ENCODE measurements at regions not wholly inside any gene's neighbourhood (a gene's known extent, or its start where the extent isn't known, plus 50 kb on each side); places are given as distances from the start of the nearest gene placed in this dataset.

GRCh38 chr10:124283215-124283948 is 135.3 kb downstream of the OAT start:
- no peak for DNase-seq (ENCODE audit: low spot score)
- peaks cover 5% of the 10 kb centered on the region; the same call in 2 of the 3 replicates for H3K9me3 Mint-ChIP-seq
- H3K36me3 Mint-ChIP-seq (ENCODE audit: low read depth) = no peaks in the 10 kb centered on the region; the same call in 2 of the 3 replicates

More at GRCh38 chr10:124283215-124283948, 135.3 kb downstream of the OAT start:
- no peaks in the 10 kb centered on the region for H3K79me2 ChIP-seq (replicated peaks; ENCODE audit: insufficient read depth)
- H3K4me1 ChIP-seq (ENCODE audit: insufficient read depth) = no peaks in the 10 kb centered on the region
- H3K4me3 Mint-ChIP-seq = no peak overlapping the region
- 0 out of 2 replicates have a peak, but pooled peaks cover under 1% of the 10 kb centered on the region for H3K9me2 ChIP-seq (ENCODE audit: insufficient read depth)
- H3K36me3 ChIP-seq (ENCODE audit: insufficient read depth) = no peaks in the 10 kb centered on the region
- H3K27ac Mint-ChIP-seq = no peak overlapping the region
- H3K4me3 ChIP-seq = no peak overlapping the region
- no peaks in the 10 kb centered on the region; the same call in 2 of the 3 replicates for H3K4me1 Mint-ChIP-seq
- no peak for ATAC-seq
- no peak overlapping the region for H3K4me2 ChIP-seq
- H3K27me3 Mint-ChIP-seq (ENCODE audit: insufficient read depth, low read depth, poor library complexity) = peaks cover 8% of the 10 kb centered on the region
- no peaks in the 10 kb centered on the region for H4K20me1 ChIP-seq (replicated peaks; ENCODE audit: insufficient read depth)
- TF ChIP-seq REST (IDR thresholded peaks at IDR 0.05; ENCODE audit: unreplicated experiment) = no peak
- TF ChIP-seq ZNF331 (CRISPR knock-in tag; IDR thresholded peaks at IDR 0.05; ENCODE audit: low read depth) = no peak
- TF ChIP-seq CTCF (conservative IDR thresholded peaks at IDR 0.05; ENCODE audit: low read depth in 2 of 2) = no peak
- no peak for TF ChIP-seq ZNF114 (CRISPR knock-in tag; IDR thresholded peaks at IDR 0.05)
- no peak for TF ChIP-seq CREB1 (CRISPR knock-in tag; IDR thresholded peaks at IDR 0.05; ENCODE audit: low read depth)
- TF ChIP-seq, protein P1, sequence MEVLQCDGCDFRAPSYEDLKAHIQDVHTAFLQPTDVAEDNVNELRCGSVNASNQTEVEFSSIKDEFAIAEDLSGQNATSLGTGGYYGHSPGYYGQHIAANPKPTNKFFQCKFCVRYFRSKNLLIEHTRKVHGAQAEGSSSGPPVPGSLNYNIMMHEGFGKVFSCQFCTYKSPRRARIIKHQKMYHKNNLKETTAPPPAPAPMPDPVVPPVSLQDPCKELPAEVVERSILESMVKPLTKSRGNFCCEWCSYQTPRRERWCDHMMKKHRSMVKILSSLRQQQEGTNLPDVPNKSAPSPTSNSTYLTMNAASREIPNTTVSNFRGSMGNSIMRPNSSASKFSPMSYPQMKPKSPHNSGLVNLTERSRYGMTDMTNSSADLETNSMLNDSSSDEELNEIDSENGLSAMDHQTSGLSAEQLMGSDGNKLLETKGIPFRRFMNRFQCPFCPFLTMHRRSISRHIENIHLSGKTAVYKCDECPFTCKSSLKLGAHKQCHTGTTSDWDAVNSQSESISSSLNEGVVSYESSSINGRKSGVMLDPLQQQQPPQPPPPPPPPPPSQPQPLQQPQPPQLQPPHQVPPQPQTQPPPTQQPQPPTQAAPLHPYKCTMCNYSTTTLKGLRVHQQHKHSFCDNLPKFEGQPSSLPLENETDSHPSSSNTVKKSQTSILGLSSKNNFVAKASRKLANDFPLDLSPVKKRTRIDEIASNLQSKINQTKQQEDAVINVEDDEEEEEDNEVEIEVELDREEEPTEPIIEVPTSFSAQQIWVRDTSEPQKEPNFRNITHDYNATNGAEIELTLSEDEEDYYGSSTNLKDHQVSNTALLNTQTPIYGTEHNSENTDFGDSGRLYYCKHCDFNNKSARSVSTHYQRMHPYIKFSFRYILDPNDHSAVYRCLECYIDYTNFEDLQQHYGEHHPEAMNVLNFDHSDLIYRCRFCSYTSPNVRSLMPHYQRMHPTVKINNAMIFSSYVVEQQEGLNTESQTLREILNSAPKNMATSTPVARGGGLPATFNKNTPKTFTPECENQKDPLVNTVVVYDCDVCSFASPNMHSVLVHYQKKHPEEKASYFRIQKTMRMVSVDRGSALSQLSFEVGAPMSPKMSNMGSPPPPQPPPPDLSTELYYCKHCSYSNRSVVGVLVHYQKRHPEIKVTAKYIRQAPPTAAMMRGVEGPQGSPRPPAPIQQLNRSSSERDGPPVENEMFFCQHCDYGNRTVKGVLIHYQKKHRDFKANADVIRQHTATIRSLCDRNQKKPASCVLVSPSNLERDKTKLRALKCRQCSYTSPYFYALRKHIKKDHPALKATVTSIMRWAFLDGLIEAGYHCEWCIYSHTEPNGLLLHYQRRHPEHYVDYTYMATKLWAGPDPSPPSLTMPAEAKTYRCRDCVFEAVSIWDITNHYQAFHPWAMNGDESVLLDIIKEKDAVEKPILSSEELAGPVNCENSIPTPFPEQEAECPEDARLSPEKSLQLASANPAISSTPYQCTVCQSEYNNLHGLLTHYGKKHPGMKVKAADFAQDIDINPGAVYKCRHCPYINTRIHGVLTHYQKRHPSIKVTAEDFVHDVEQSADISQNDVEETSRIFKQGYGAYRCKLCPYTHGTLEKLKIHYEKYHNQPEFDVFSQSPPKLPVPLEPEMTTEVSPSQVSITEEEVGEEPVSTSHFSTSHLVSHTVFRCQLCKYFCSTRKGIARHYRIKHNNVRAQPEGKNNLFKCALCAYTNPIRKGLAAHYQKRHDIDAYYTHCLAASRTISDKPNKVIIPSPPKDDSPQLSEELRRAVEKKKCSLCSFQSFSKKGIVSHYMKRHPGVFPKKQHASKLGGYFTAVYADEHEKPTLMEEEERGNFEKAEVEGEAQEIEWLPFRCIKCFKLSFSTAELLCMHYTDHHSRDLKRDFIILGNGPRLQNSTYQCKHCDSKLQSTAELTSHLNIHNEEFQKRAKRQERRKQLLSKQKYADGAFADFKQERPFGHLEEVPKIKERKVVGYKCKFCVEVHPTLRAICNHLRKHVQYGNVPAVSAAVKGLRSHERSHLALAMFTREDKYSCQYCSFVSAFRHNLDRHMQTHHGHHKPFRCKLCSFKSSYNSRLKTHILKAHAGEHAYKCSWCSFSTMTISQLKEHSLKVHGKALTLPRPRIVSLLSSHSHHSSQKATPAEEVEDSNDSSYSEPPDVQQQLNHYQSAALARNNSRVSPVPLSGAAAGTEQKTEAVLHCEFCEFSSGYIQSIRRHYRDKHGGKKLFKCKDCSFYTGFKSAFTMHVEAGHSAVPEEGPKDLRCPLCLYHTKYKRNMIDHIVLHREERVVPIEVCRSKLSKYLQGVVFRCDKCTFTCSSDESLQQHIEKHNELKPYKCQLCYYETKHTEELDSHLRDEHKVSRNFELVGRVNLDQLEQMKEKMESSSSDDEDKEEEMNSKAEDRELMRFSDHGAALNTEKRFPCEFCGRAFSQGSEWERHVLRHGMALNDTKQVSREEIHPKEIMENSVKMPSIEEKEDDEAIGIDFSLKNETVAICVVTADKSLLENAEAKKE (CRISPR knock-in tag; IDR thresholded peaks at IDR 0.05) = no peak
- no peak for TF ChIP-seq POLR2AphosphoS5 (IDR thresholded peaks at IDR 0.05; ENCODE audit: low read depth)
- no peak for TF ChIP-seq EZH2phosphoT487 (IDR thresholded peaks at IDR 0.05; ENCODE audit: unreplicated experiment)
- no peak for TF ChIP-seq JUNB (IDR thresholded peaks at IDR 0.05; ENCODE audit: unreplicated experiment)
- no peak for TF ChIP-seq NANOG (IDR thresholded peaks at IDR 0.05; ENCODE audit: borderline replicate concordance)
- no peaks in the 10 kb centered on the region for H3K27me3 ChIP-seq (ENCODE audit: insufficient read depth)
- H2AFZ ChIP-seq = no peak overlapping the region
- H3F3A ChIP-seq (replicated peaks; ENCODE audit: low read depth) = no peaks in the 10 kb centered on the region
- no peak overlapping the region for H3K27ac ChIP-seq (ENCODE audit: low read depth)
